ENCODE measurements at regions not wholly inside any gene's neighbourhood (a gene's known extent, or its start where the extent isn't known, plus 50 kb on each side); places are given as distances from the start of the nearest gene placed in this dataset.

GRCh38 chr4:18973296-18973695, 951.7 kb upstream of the LCORL start:
- DNase-seq (ENCODE audit: low read depth, low spot score) = no peak
- TF ChIP-seq CTCF (IDR thresholded peaks at IDR 0.05; ENCODE audit: low read depth, low read length) = no peak
- Histone ChIP-seq H3K27ac (ENCODE audit: low read depth, low read length) (no peak overlapping the region), H3K9me3 (ENCODE audit: control insufficient read depth, insufficient read depth, low read length) (no peaks in the 10 kb centered on the region), H3K4me3 (ENCODE audit: low read depth, low read length) (no peak overlapping the region), H3K27me3 (ENCODE audit: control insufficient read depth, insufficient read depth, low read length) (no peaks in the 10 kb centered on the region)
- CTCF ChIA-PET = no interaction called here
- POLR2A ChIA-PET = no interaction called here

GRCh38 chr4:18961879-18962278, 940.3 kb upstream of the LCORL start:
- no peak overlapping the region for H3K4me3 ChIP-seq (ENCODE audit: low read depth, low read length)
- no peaks in the 10 kb centered on the region for H3K27me3 ChIP-seq (ENCODE audit: control insufficient read depth, insufficient read depth, low read length)
- POLR2A ChIA-PET = no interaction called here
- CTCF ChIA-PET = no interaction called here
- DNase-seq (ENCODE audit: low read depth, low spot score) = no peak
- no peak overlapping the region for H3K27ac ChIP-seq (ENCODE audit: low read depth, low read length)
- TF ChIP-seq CTCF (IDR thresholded peaks at IDR 0.05; ENCODE audit: low read depth, low read length) = no peak
- H3K9me3 ChIP-seq (ENCODE audit: control insufficient read depth, insufficient read depth, low read length) = no peaks in the 10 kb centered on the region

GRCh38 chr4:18961266-18961665, 939.7 kb upstream of the LCORL start:
- Histone ChIP-seq H3K9me3 (ENCODE audit: control insufficient read depth, insufficient read depth, low read length) (no peaks in the 10 kb centered on the region), H3K27ac (ENCODE audit: low read depth, low read length) (no peak overlapping the region), H3K4me3 (ENCODE audit: low read depth, low read length) (no peak overlapping the region), H3K27me3 (ENCODE audit: control insufficient read depth, insufficient read depth, low read length) (no peaks in the 10 kb centered on the region)
- TF ChIP-seq CTCF (IDR thresholded peaks at IDR 0.05; ENCODE audit: low read depth, low read length) = no peak
- DNase-seq (ENCODE audit: low read depth, low spot score) = no peak
- POLR2A ChIA-PET = no interaction called here
- CTCF ChIA-PET = no interaction called here

GRCh38 chr4:18957716-18958115, 936.2 kb upstream of the LCORL start:
- H3K4me3 ChIP-seq (ENCODE audit: low read depth, low read length) = no peak overlapping the region
- no peaks in the 10 kb centered on the region for H3K9me3 ChIP-seq (ENCODE audit: control insufficient read depth, insufficient read depth, low read length)
- no peak overlapping the region for H3K27ac ChIP-seq (ENCODE audit: low read depth, low read length)
- ChIA-PET POLR2A (no interaction called here), CTCF (no interaction called here)
- DNase-seq (ENCODE audit: low read depth, low spot score) = no peak
- TF ChIP-seq CTCF (IDR thresholded peaks at IDR 0.05; ENCODE audit: low read depth, low read length) = no peak
- H3K27me3 ChIP-seq (ENCODE audit: control insufficient read depth, insufficient read depth, low read length) = no peaks in the 10 kb centered on the region

- CTCF ChIA-PET = no interaction called here
- no peak overlapping the region for H3K4me3 ChIP-seq (ENCODE audit: low read depth, low read length)
- TF ChIP-seq CTCF (IDR thresholded peaks at IDR 0.05; ENCODE audit: low read depth, low read length) = no peak
Measured at GRCh38 chr4:18954538-18954937, 933.0 kb upstream of the LCORL start.

More at GRCh38 chr4:18954538-18954937, 933.0 kb upstream of the LCORL start:
- no peaks in the 10 kb centered on the region for H3K9me3 ChIP-seq (ENCODE audit: control insufficient read depth, insufficient read depth, low read length)
- H3K27ac ChIP-seq (ENCODE audit: low read depth, low read length) = no peak overlapping the region
- no peak for DNase-seq (ENCODE audit: low read depth, low spot score)
- no peaks in the 10 kb centered on the region for H3K27me3 ChIP-seq (ENCODE audit: control insufficient read depth, insufficient read depth, low read length)
- POLR2A ChIA-PET = no interaction called here
